GM12872 (cell line): ENCODE measurements at regions not wholly inside any gene's neighbourhood (a gene's known extent, or its start where the extent isn't known, plus 50 kb on each side); places are given as distances from the start of the nearest gene placed in this dataset.

Experiments
- TF ChIP-seq, protein P1 (sequence below): IDR thresholded peaks from 3 replicates; pipeline ENCODE4 v1.5.1; 2011; ENCODE audit warnings: low read depth, mild to moderate bottlenecking, low read length, moderate library complexity; ENCODE audit not compliant: insufficient read depth

- TF ChIP-seq, protein P1, sequence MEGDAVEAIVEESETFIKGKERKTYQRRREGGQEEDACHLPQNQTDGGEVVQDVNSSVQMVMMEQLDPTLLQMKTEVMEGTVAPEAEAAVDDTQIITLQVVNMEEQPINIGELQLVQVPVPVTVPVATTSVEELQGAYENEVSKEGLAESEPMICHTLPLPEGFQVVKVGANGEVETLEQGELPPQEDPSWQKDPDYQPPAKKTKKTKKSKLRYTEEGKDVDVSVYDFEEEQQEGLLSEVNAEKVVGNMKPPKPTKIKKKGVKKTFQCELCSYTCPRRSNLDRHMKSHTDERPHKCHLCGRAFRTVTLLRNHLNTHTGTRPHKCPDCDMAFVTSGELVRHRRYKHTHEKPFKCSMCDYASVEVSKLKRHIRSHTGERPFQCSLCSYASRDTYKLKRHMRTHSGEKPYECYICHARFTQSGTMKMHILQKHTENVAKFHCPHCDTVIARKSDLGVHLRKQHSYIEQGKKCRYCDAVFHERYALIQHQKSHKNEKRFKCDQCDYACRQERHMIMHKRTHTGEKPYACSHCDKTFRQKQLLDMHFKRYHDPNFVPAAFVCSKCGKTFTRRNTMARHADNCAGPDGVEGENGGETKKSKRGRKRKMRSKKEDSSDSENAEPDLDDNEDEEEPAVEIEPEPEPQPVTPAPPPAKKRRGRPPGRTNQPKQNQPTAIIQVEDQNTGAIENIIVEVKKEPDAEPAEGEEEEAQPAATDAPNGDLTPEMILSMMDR, result no peak
These were observed 115.1 kb downstream of the PCSK1 start for GRCh38 chr5:96317945-96318344.

GRCh38 chr5:96316487-96316886, 116.6 kb downstream of the PCSK1 start:
- TF ChIP-seq, protein P1, result no peak

DNA sequence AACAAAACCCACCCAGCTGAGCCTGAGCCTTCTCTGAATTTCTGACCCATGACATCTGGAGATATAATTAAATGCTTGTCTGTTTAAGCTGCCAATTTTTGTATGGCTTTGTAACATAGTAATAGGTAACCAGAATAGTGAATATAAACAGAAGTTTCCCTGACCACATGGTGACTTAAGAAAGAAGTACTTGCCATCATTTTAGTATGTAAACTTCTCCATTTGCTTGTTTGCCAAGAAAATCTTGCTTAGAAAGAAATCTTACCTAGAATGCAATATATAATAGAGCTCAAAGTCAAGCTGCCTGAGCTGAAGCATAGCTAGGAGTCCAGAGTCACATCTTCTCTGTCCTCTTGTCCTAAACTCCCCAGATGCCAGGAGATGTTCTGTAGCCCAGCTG, 117.0 kb downstream of the PCSK1 start:
- TF ChIP-seq, protein P1, result no peak

DNA sequence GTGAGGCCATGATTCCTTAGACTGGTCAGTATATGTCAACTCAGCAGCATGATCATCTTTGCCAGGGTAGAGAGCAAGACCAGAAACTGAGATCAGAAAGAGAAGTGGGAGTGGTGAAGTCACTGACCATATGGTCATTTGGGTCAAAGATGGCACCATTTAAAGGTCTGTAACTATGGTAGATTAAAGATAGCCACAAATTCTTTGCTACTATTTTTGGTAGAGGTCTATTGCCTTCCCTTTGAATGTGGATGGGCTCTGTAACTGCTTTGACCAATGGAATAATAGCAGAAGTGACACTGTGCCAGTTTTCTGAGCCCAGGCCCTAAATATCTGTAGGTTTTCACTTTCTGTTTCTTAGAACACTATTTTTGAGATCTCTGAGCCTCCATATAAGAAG, 117.6 kb downstream of the PCSK1 start:
- TF ChIP-seq, protein P1, result no peak

DNA sequence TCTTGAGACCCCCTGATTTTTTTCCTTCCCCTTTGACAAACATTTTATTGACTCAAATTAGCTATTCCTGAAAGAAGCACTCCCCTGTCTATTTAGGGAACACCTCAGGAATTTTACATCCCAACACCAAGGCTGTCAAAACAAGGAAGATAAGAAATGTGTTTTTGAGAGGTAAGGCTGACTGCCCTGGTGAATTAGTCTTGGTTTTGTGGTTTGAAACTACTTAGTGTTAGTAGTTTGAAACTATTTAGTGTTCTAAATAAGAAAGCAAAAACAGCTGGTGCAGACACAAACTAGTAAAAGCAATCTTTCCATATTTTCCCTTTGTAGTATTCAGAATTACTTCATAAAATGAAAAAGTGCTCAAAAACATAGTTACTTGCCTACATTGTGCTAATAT, 120.7 kb downstream of the PCSK1 start:
- TF ChIP-seq, protein P1, result no peak

- TF ChIP-seq, protein P1, result no peak
These were observed 130.8 kb downstream of the PCSK1 start for GRCh38 chr5:96302174-96302738.

- TF ChIP-seq, protein P1, result no peak
These were observed 132.1 kb downstream of the PCSK1 start for GRCh38 chr5:96300976-96301375.
